ENCODE measurements at regions not wholly inside any gene's neighbourhood (a gene's known extent, or its start where the extent isn't known, plus 50 kb on each side); places are given as distances from the start of the nearest gene placed in this dataset.

DNA sequence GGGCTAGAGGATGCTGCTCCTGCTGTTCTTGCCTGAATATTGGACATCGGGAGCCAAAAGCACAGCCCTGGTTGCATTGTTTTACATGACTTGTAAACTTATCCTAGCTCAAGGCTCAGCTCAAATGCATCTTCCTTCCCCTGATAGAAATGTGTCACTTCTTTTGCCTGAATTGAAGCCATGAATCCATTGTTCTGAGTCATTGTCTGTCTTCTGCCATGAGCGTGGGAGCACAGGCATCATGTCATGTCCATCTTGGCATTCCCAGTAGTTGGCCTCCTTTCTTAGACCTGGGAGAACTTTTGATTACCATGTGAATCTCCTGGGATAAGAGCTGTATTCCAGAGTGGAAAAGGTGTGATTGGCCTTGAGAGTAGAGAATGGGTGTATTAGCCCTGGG, 54.1 kb upstream of the OPN4 start:
- ATAC-seq: no peak
- Histone ChIP-seq H3K4me3 (no peak overlapping the region), H3K27ac (no peak overlapping the region), H3K4me1 (no peaks in the 10 kb centered on the region; the same call in 2 of the 3 replicates), H3K4me2 (no peak overlapping the region), H3K9me3 (0 out of 3 replicates have a peak, but pooled peaks cover under 1% of the 10 kb centered on the region)
- 82% methylated on average over 2 of the region's 2 CpGs for WGBS (ENCODE audit: missing lambda C conversion rate)
- DNase-seq (ENCODE audit: low read depth in 1 of 2, low spot score in 1 of 2): no peak
- ChIA-PET POLR2A (no interaction called here), CTCF (interaction anchor here (0.7 to 7.0 kb wide), 3 partner anchors 8 to 45 kb away, joined by 3 to 35 read pairs (median 3); no protein-coding TSS in a partner anchor)
- no peak for TF ChIP-seq ZC3H11A (IDR thresholded peaks at IDR 0.05)
- no peak for TF ChIP-seq CBX8 (IDR thresholded peaks at IDR 0.05)
- no peak for TF ChIP-seq FOSB (CRISPR knock-in tag; IDR thresholded peaks at IDR 0.05)
- TF ChIP-seq TP53 (CRISPR knock-in tag; IDR thresholded peaks at IDR 0.05): no peak
- TF ChIP-seq MAZ (IDR thresholded peaks at IDR 0.05; ENCODE audit: borderline replicate concordance, low read depth, low read length): no peak
- TF ChIP-seq PHF8 (IDR thresholded peaks at IDR 0.05; ENCODE audit: borderline replicate concordance, low read depth): no peak
- TF ChIP-seq, protein P1, sequence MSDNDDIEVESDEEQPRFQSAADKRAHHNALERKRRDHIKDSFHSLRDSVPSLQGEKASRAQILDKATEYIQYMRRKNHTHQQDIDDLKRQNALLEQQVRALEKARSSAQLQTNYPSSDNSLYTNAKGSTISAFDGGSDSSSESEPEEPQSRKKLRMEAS (IDR thresholded peaks at IDR 0.05): no peak
- FAIRE-seq: no peak

DNA sequence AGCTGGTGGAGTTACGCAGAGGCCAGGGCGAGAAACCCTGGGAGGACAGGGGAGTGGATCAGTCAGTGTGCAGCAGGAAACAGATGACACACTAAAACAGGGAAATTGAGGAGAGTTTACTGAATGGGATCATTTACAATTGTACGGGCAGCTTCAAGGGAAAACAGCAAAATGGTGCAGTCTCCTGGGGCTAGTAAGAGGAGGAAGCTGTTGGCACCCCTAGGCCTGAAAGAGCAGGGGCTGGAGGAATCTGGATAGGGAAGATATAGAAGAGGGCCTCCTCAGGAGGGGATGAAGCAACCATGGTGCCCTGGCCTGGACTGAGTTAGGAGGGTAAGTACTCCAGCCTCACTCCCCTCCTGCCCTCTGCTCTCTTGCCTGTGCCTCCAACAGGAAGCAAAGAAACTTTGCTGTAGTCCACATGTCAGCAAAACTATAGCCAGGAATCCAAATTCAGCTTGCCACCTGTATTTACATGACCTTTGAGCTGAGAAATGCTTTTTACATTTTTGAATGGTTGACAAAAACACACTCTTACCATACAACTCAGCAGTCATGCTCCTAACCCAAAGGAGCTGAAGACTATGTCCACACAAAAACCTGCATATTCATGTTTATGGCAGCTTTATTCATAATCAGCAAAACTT, 52.3 kb upstream of the OPN4 start:
- no peak for ATAC-seq
- POLR2A ChIA-PET: no interaction called here
- TF ChIP-seq, protein P2, sequence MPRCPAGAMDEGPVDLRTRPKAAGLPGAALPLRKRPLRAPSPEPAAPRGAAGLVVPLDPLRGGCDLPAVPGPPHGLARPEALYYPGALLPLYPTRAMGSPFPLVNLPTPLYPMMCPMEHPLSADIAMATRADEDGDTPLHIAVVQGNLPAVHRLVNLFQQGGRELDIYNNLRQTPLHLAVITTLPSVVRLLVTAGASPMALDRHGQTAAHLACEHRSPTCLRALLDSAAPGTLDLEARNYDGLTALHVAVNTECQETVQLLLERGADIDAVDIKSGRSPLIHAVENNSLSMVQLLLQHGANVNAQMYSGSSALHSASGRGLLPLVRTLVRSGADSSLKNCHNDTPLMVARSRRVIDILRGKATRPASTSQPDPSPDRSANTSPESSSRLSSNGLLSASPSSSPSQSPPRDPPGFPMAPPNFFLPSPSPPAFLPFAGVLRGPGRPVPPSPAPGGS (IDR thresholded peaks at IDR 0.05): no peak
- TF ChIP-seq MAFK (IDR thresholded peaks at IDR 0.05; ENCODE audit: partially characterized antibody): peak; percentile 33
- Histone ChIP-seq H3K9me3 (peaks cover 7% of the 10 kb centered on the region; the same call in 1 of the 3 replicates), H3K4me1 (no peaks in the 10 kb centered on the region; the same call in 2 of the 3 replicates), H3K27ac (no peak overlapping the region), H3K4me3 (no peak overlapping the region), H3K4me2 (no peak overlapping the region)
- no peak for DNase-seq (ENCODE audit: low read depth in 1 of 2, low spot score in 1 of 2)
- CTCF ChIA-PET: interaction anchor here (0.7 to 1.8 kb wide), 4 partner anchors 17 to 337 kb away, joined by 3 to 5 read pairs (median 4); no protein-coding TSS in a partner anchor
- WGBS (ENCODE audit: missing lambda C conversion rate): 88% methylated on average over 3 of the region's 3 CpGs
- FAIRE-seq: no peak

DNA sequence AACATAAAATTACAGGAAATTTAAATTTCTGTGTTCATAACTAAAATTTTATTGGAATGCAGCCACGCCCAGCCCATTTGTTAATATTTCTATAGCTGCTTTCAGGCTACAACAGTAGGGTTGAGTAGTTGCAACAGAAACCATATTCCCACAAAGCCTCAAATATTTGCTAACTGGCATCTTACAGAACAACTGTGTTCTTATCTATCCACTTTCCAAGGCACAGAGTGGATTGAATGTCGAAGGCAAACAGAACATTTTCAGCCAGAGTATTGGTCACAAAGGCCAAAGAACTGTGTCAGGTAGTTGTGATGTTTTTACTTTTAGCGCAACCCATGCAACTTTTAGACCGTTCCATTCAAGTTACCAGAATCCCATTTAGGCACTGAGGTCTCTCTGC, 51.1 kb upstream of the OPN4 start:
- DNase-seq (ENCODE audit: low read depth in 1 of 2, low spot score in 1 of 2) (no peak), FAIRE-seq (no peak), ATAC-seq (no peak)
- 57% methylated on average over 4 of the region's 4 CpGs for WGBS (ENCODE audit: missing lambda C conversion rate)
- TF ChIP-seq RARB (CRISPR knock-in tag; IDR thresholded peaks at IDR 0.05): no peak
- no peak for TF ChIP-seq MAZ (IDR thresholded peaks at IDR 0.05; ENCODE audit: borderline replicate concordance, low read depth, low read length)
- TF ChIP-seq HDAC2 (IDR thresholded peaks at IDR 0.05): no peak
- no peak for TF ChIP-seq HOXA7 (CRISPR knock-in tag; IDR thresholded peaks at IDR 0.05)
- no peak for TF ChIP-seq NFE2L2 (conservative IDR thresholded peaks at IDR 0.05; ENCODE audit: low read length)
- TF ChIP-seq CBX2 (IDR thresholded peaks at IDR 0.05; ENCODE audit: borderline replicate concordance, low read depth): no peak
- no peak for TF ChIP-seq JUN (IDR thresholded peaks at IDR 0.05)
- no peak for TF ChIP-seq HOXB13 (CRISPR knock-in tag; IDR thresholded peaks at IDR 0.05; ENCODE audit: low read depth)
- no peak for TF ChIP-seq POLR2AphosphoS2 (conservative IDR thresholded peaks at IDR 0.05; ENCODE audit: low read length)
- no peak for TF ChIP-seq RAD21 (conservative IDR thresholded peaks at IDR 0.05 in 1 of 2, IDR thresholded peaks at IDR 0.05 in 1 of 2)
- TF ChIP-seq, protein P3, sequence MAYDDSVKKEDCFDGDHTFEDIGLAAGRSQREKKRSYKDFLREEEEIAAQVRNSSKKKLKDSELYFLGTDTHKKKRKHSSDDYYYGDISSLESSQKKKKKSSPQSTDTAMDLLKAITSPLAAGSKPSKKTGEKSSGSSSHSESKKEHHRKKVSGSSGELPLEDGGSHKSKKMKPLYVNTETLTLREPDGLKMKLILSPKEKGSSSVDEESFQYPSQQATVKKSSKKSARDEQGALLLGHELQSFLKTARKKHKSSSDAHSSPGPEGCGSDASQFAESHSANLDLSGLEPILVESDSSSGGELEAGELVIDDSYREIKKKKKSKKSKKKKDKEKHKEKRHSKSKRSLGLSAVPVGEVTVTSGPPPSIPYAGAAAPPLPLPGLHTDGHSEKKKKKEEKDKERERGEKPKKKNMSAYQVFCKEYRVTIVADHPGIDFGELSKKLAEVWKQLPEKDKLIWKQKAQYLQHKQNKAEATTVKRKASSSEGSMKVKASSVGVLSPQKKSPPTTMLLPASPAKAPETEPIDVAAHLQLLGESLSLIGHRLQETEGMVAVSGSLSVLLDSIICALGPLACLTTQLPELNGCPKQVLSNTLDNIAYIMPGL (CRISPR knock-in tag; IDR thresholded peaks at IDR 0.05; ENCODE audit: borderline replicate concordance): no peak
- no peak for TF ChIP-seq TFCP2L1 (CRISPR knock-in tag; IDR thresholded peaks at IDR 0.05)
- no peak for TF ChIP-seq EHMT2 (IDR thresholded peaks at IDR 0.05; ENCODE audit: low read depth)
- no peak for TF ChIP-seq KDM5A (IDR thresholded peaks at IDR 0.05)
- no peak for TF ChIP-seq TP53 (CRISPR knock-in tag; IDR thresholded peaks at IDR 0.05)
- no peak for TF ChIP-seq FOSB (CRISPR knock-in tag; IDR thresholded peaks at IDR 0.05)
- TF ChIP-seq GATA3 (IDR thresholded peaks at IDR 0.05; ENCODE audit: borderline replicate concordance): no peak
- TF ChIP-seq EP300 (IDR thresholded peaks at IDR 0.05): no peak
- no peak for TF ChIP-seq CEBPB (IDR thresholded peaks at IDR 0.05)
- POLR2A ChIA-PET: no interaction called here
- Histone ChIP-seq H3K9me3 (peaks cover 12% of the 10 kb centered on the region; the same call in 1 of the 3 replicates), H3K4me3 (no peak overlapping the region), H3K4me2 (no peak overlapping the region), H3K27ac (no peak overlapping the region), H3K4me1 (no peaks in the 10 kb centered on the region; the same call in 2 of the 3 replicates)
- CTCF ChIA-PET: interaction anchor here (0.7 to 1.8 kb wide), 2 partner anchors 80 to 214 kb away, joined by 3 to 5 read pairs; no protein-coding TSS in a partner anchor
